Ascending aorta (tissue), 2 donors: ENCODE measurements at regions not wholly inside any gene's neighbourhood (a gene's known extent, or its start where the extent isn't known, plus 50 kb on each side); places are given as distances from the start of the nearest gene placed in this dataset.

Experiments used
- DNase-seq, 2 donors: peaks; one replicate each; pipeline ENCODE4 v3.0.0-alpha.2; 2019; ENCODE audit warnings: low spot score in 2 of 2
- H3K27ac ChIP-seq, 2 donors: fragments of 200-600 bp; sonication (generic); one replicate each; pipeline ENCODE4 v1.5.1; 2016 to 2017; ENCODE audit warnings: mild to moderate bottlenecking in 1 of 2
- H3K27me3 ChIP-seq: fragments of 200-600 bp; sonication (generic); one replicate; pipeline ENCODE4 v1.5.1; 2017
- H3K36me3 ChIP-seq, 2 donors: fragments of 200-600 bp; sonication (generic); one replicate each; pipeline ENCODE4 v1.5.1; 2016
- H3K4me1 ChIP-seq, 2 donors: fragments of 200-600 bp; sonication (generic); one replicate each; pipeline ENCODE4 v1.5.1; 2016 to 2017; ENCODE audit warnings: mild to moderate bottlenecking in 1 of 2
- H3K4me3 ChIP-seq, 2 donors: fragments of 200-600 bp; sonication (generic); one replicate each; pipeline ENCODE4 v1.5.1; 2016 to 2017; ENCODE audit warnings: mild to moderate bottlenecking in 1 of 2
- H3K9me3 ChIP-seq, 2 donors: fragments of 200-600 bp; sonication (generic); one replicate each; pipeline ENCODE4 v1.5.1; 2016
- intact Hi-C: fragments of 100-400 bp; cut with DNase I; formaldehyde crosslinking; loops from one replicate; pipeline ENCODE4 v1.15.1; 2023
- TF ChIP-seq, protein P1 (sequence below), 3 experiments: fragments of 200-600 bp in 2 of 3; fragments of 450-650 bp in 1 of 3; sonication (generic) in 2 of 3; IDR thresholded peaks; one replicate each; pipeline ENCODE4 v1.5.1; 2016 to 2019; ENCODE audit warnings: antibody characterized with exemption in 3 of 3, mild to moderate bottlenecking in 1 of 3, moderate library complexity in 1 of 3

DNA sequence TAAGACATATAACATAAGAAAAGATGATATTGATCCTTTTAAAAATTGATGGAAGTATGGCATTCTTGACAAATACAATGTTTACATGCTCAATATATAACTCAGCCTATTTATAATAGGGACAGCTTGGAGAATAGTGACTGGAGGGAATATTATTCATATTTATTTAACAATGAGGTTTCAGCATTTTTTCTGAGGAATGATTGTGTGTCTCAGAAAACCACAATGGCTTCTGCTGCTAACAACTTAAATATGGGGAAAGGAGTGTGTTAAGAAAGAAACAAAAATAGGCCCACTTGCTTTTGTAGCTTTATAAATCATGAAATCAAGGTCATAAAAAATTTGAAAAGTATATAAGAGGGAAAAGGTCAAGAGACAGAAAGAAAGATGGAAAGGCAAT, 163.2 kb upstream of the TBX18 start:
- Histone ChIP-seq H3K4me3 (no peak overlapping the region), H3K9me3 (no peaks in the 10 kb centered on the region), H3K27ac (no peak overlapping the region), H3K4me1 (no peaks in the 10 kb centered on the region), H3K27me3 (no peaks in the 10 kb centered on the region), H3K36me3 (no peaks in the 10 kb centered on the region)
- DNase-seq = no peak
- TF ChIP-seq, protein P1, sequence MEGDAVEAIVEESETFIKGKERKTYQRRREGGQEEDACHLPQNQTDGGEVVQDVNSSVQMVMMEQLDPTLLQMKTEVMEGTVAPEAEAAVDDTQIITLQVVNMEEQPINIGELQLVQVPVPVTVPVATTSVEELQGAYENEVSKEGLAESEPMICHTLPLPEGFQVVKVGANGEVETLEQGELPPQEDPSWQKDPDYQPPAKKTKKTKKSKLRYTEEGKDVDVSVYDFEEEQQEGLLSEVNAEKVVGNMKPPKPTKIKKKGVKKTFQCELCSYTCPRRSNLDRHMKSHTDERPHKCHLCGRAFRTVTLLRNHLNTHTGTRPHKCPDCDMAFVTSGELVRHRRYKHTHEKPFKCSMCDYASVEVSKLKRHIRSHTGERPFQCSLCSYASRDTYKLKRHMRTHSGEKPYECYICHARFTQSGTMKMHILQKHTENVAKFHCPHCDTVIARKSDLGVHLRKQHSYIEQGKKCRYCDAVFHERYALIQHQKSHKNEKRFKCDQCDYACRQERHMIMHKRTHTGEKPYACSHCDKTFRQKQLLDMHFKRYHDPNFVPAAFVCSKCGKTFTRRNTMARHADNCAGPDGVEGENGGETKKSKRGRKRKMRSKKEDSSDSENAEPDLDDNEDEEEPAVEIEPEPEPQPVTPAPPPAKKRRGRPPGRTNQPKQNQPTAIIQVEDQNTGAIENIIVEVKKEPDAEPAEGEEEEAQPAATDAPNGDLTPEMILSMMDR (IDR thresholded peaks at IDR 0.05) = no peak
- intact Hi-C loops = no loop called here

DNA sequence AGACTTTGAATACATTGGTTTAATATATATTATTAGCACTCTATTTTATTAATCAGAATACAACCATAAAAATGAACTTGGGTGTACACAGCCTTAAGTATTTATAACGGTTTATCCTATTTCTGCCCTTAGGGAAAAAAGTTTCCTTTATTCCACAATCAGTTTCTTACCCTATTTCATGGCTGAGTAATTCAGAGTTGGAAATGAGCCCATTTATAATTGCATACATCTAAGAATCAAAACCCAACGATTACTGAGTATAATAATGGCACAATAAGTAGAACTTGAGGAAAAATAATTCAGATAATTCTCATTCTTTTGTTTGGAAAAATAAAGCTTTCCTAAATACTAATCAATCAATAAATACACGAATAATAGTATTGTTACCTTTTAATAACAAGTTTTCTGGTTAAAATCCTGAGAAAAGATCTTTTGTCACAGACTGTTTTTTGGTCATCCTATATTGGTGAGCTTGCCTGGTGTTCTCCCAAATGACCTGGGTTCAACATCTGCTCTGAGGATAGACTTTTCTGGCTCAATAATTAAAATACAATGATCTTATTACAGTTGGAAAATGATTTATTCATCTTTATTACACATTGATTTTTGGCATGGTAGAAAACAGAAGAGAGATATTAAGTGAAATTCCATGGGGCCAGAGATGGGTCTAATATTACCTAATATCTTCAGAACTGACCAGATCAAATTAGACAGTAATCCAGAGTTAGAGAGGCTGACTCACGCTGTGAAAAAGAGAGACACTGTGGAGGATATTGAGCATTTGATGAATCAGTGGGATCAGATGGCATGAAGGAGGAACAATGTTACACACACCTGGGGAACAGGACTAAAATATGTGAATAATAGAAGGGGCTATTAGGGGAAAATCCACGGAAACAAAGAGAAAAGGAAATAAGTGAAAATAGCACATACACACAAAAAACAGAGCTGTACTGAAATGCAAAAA, 162.1 kb upstream of the TBX18 start:
- Histone ChIP-seq H3K27ac (no peak overlapping the region), H3K36me3 (no peaks in the 10 kb centered on the region), H3K4me1 (no peaks in the 10 kb centered on the region), H3K9me3 (no peaks in the 10 kb centered on the region), H3K27me3 (no peaks in the 10 kb centered on the region), H3K4me3 (no peak overlapping the region)
- intact Hi-C loops = no loop called here
- no peak for DNase-seq
- TF ChIP-seq, protein P1 (IDR thresholded peaks at IDR 0.05) = no peak

DNA sequence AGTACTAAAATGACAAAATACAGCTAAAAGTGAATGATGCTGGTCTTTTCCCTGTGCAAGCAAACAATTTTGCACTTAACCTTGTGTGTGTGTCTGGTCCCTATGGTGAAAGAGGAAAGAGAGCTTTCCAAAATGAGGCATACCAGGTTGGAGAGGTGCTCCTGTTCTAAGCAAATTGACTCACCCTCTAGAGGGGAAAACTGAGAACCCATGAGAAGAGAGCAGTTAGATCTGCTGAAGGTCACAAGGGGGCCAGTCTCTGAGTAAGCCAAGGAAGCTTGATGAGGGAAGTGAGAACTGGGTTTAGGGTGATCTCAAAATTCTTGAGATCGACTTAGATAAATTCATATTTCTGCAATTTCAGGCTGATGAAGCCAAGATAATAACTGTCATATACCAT, 157.5 kb upstream of the TBX18 start:
- Histone ChIP-seq H3K4me3 (no peak overlapping the region), H3K27ac (no peak overlapping the region), H3K4me1 (no peaks in the 10 kb centered on the region), H3K36me3 (no peaks in the 10 kb centered on the region), H3K9me3 (no peaks in the 10 kb centered on the region), H3K27me3 (no peaks in the 10 kb centered on the region)
- intact Hi-C loops = no loop called here
- TF ChIP-seq, protein P1 (IDR thresholded peaks at IDR 0.05) = no peak
- no peak for DNase-seq

DNA sequence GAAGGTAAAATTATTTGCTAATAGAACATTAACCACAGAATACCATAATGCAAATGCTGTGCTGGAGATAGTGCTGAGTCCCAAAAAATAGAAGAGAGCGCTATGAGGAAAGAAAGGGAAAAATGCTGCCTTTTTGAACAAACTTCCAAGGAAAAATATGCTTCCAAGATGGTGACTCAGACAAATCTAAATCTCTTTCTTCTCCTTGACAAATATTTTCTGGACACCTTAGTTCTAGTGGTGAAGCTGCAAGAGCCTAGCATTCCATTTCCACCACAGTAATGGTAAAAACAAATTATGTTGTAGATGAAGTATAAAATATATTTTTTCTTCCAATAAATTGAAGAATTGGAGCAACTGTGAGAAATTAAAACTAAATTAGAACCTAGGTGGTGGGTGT, 155.6 kb upstream of the TBX18 start:
- Histone ChIP-seq H3K4me3 (no peak overlapping the region), H3K9me3 (no peaks in the 10 kb centered on the region), H3K36me3 (no peaks in the 10 kb centered on the region), H3K27me3 (no peaks in the 10 kb centered on the region), H3K4me1 (no peaks in the 10 kb centered on the region), H3K27ac (no peak overlapping the region)
- TF ChIP-seq, protein P1 (IDR thresholded peaks at IDR 0.05) = no peak
- no peak for DNase-seq
- intact Hi-C loops = no loop called here

DNA sequence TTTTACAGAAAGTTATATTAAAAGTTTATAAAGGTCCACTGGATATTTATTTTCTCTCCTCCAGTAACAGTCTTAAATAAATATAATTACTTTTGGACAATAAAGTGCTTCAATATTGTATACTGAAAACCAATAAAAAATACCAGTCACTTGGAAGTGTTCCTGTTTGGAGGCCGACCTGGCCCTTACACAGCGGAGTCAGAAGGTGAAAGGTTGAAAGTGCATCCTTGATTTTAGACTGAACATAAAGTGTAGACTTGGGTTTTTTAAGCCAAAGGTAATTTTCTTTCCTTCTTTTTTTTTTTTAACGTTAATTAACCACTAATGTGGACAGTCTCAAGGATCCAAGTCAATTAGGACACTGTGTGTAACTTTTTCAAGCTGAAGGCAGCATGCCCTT, 152.3 kb upstream of the TBX18 start:
- no peak for DNase-seq
- H3K36me3 ChIP-seq = no peaks in the 10 kb centered on the region
- TF ChIP-seq, protein P1 (IDR thresholded peaks at IDR 0.05) = no peak
- H3K4me1 ChIP-seq = no peaks in the 10 kb centered on the region
- H3K27me3 ChIP-seq = no peaks in the 10 kb centered on the region
- intact Hi-C loops = no loop called here
- H3K27ac ChIP-seq = no peak overlapping the region
- no peaks in the 10 kb centered on the region for H3K9me3 ChIP-seq
- no peak overlapping the region for H3K4me3 ChIP-seq
